ENCODE measurements at regions not wholly inside any gene's neighbourhood (a gene's known extent, or its start where the extent isn't known, plus 50 kb on each side); places are given as distances from the start of the nearest gene placed in this dataset.

GRCh38 chr1:60170709-60171108 is 97.1 kb upstream of the C1orf87 start:
- DNase-seq (ENCODE audit: low spot score) = no peak
- Mint-ChIP-seq H3K4me1 (ENCODE audit: unreplicated experiment) (no peaks in the 10 kb centered on the region), H3K27me3 (ENCODE audit: unreplicated experiment) (no peaks in the 10 kb centered on the region), H3K4me3 (ENCODE audit: unreplicated experiment) (no peak overlapping the region), H3K36me3 (ENCODE audit: low read depth, unreplicated experiment) (no peaks in the 10 kb centered on the region), H3K27ac (ENCODE audit: unreplicated experiment) (no peak overlapping the region), H3K9me3 (ENCODE audit: unreplicated experiment) (no peaks in the 10 kb centered on the region)
- TF ChIP-seq CTCF (IDR thresholded peaks at IDR 0.05; ENCODE audit: unreplicated experiment) = peak; percentile 19

GRCh38 chr1:60169206-60169605 is 95.6 kb upstream of the C1orf87 start:
- Mint-ChIP-seq H3K4me1 (ENCODE audit: unreplicated experiment) (no peaks in the 10 kb centered on the region), H3K27me3 (ENCODE audit: unreplicated experiment) (no peaks in the 10 kb centered on the region), H3K4me3 (ENCODE audit: unreplicated experiment) (no peak overlapping the region), H3K36me3 (ENCODE audit: low read depth, unreplicated experiment) (no peaks in the 10 kb centered on the region), H3K27ac (ENCODE audit: unreplicated experiment) (no peak overlapping the region), H3K9me3 (ENCODE audit: unreplicated experiment) (no peaks in the 10 kb centered on the region)
- DNase-seq (ENCODE audit: low spot score) = no peak
- no peak for TF ChIP-seq CTCF (IDR thresholded peaks at IDR 0.05; ENCODE audit: unreplicated experiment)

GRCh38 chr1:60162936-60163335 is 89.4 kb upstream of the C1orf87 start:
- Mint-ChIP-seq H3K36me3 (ENCODE audit: low read depth, unreplicated experiment) (no peaks in the 10 kb centered on the region), H3K4me3 (ENCODE audit: unreplicated experiment) (no peak overlapping the region), H3K9me3 (ENCODE audit: unreplicated experiment) (no peaks in the 10 kb centered on the region), H3K27ac (ENCODE audit: unreplicated experiment) (no peak overlapping the region), H3K27me3 (ENCODE audit: unreplicated experiment) (no peaks in the 10 kb centered on the region), H3K4me1 (ENCODE audit: unreplicated experiment) (no peaks in the 10 kb centered on the region)
- DNase-seq (ENCODE audit: low spot score) = no peak
- no peak for TF ChIP-seq CTCF (IDR thresholded peaks at IDR 0.05; ENCODE audit: unreplicated experiment)

- no peaks in the 10 kb centered on the region for H3K36me3 Mint-ChIP-seq (ENCODE audit: low read depth, unreplicated experiment)
- no peak for TF ChIP-seq CTCF (IDR thresholded peaks at IDR 0.05; ENCODE audit: unreplicated experiment)
- no peaks in the 10 kb centered on the region for H3K4me1 Mint-ChIP-seq (ENCODE audit: unreplicated experiment)
- H3K27me3 Mint-ChIP-seq (ENCODE audit: unreplicated experiment) = no peaks in the 10 kb centered on the region
- H3K27ac Mint-ChIP-seq (ENCODE audit: unreplicated experiment) = no peak overlapping the region
- no peak overlapping the region for H3K4me3 Mint-ChIP-seq (ENCODE audit: unreplicated experiment)
- DNase-seq (ENCODE audit: low spot score) = no peak
- no peaks in the 10 kb centered on the region for H3K9me3 Mint-ChIP-seq (ENCODE audit: unreplicated experiment)
Observed at GRCh38 chr1:60160141-60160540, 86.6 kb upstream of the C1orf87 start.

- TF ChIP-seq CTCF (IDR thresholded peaks at IDR 0.05; ENCODE audit: unreplicated experiment) = no peak
- H3K4me1 Mint-ChIP-seq (ENCODE audit: unreplicated experiment) = no peaks in the 10 kb centered on the region
- H3K27me3 Mint-ChIP-seq (ENCODE audit: unreplicated experiment) = no peaks in the 10 kb centered on the region
- no peak overlapping the region for H3K4me3 Mint-ChIP-seq (ENCODE audit: unreplicated experiment)
- H3K9me3 Mint-ChIP-seq (ENCODE audit: unreplicated experiment) = no peaks in the 10 kb centered on the region
- H3K36me3 Mint-ChIP-seq (ENCODE audit: low read depth, unreplicated experiment) = no peaks in the 10 kb centered on the region
- no peak for DNase-seq (ENCODE audit: low spot score)
- H3K27ac Mint-ChIP-seq (ENCODE audit: unreplicated experiment) = no peak overlapping the region
Observed at GRCh38 chr1:60156371-60156770, 82.8 kb upstream of the C1orf87 start.

Measured in endothelial cell (in vitro differentiated cells).